AG09309 (cell line): ENCODE measurements at regions not wholly inside any gene's neighbourhood (a gene's known extent, or its start where the extent isn't known, plus 50 kb on each side); places are given as distances from the start of the nearest gene placed in this dataset.

Experiments
- DNase-seq: peaks from one replicate; pipeline ENCODE4 v3.0.0-alpha.2; 2010; ENCODE audit warnings: low read depth
- H3K4me3 ChIP-seq: 2 replicates; pipeline ENCODE4 v1.5.1; 2011; ENCODE audit warnings: mild to moderate bottlenecking, low read depth, low read length, moderate library complexity; ENCODE audit not compliant: control insufficient read depth
- TF ChIP-seq, protein P1 (sequence below): IDR thresholded peaks from 2 replicates; pipeline ENCODE4 v1.5.1; 2011; ENCODE audit warnings: mild to moderate bottlenecking, low read depth, low read length, inconsistent platforms; ENCODE audit not compliant: insufficient read depth, control insufficient read depth; ENCODE audit errors: missing control alignments

GRCh38 chr18:33906046-33906445 lies 318.7 kb downstream of the NOL4 start:
- TF ChIP-seq, protein P1, sequence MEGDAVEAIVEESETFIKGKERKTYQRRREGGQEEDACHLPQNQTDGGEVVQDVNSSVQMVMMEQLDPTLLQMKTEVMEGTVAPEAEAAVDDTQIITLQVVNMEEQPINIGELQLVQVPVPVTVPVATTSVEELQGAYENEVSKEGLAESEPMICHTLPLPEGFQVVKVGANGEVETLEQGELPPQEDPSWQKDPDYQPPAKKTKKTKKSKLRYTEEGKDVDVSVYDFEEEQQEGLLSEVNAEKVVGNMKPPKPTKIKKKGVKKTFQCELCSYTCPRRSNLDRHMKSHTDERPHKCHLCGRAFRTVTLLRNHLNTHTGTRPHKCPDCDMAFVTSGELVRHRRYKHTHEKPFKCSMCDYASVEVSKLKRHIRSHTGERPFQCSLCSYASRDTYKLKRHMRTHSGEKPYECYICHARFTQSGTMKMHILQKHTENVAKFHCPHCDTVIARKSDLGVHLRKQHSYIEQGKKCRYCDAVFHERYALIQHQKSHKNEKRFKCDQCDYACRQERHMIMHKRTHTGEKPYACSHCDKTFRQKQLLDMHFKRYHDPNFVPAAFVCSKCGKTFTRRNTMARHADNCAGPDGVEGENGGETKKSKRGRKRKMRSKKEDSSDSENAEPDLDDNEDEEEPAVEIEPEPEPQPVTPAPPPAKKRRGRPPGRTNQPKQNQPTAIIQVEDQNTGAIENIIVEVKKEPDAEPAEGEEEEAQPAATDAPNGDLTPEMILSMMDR = no peak
- DNase-seq = no peak
- H3K4me3 ChIP-seq = no peak overlapping the region

DNA sequence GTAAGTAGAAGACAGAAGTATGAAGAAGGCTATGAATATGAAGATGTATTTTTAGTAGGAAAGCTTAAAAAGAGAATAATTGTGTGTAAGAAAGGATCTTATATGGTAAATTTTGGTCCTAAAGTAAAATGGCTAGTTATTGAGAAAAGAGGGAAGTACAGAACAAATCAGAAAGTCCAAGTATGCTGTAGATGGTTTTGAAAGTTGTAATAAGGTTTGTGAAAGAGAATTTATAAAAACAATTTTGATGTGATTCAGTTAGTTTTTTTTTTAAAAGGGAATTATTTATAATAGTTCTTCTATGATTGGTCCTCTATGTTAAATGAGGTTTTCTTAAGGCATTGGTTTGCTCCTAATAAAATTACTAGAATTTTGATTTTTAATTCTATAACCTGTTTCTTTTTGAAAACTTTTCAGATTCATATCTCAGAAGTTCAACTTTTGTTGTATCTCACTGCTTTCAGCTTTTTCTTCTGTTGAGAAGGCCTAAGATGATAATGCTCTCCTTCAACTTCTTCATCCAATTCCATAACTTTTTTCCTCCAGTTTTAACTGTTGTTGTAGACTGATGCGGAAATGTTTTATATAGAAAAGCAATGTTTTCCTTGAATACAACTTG lies 322.7 kb downstream of the NOL4 start:
- TF ChIP-seq, protein P1 = no peak
- DNase-seq = no peak
- no peak overlapping the region for H3K4me3 ChIP-seq

DNA sequence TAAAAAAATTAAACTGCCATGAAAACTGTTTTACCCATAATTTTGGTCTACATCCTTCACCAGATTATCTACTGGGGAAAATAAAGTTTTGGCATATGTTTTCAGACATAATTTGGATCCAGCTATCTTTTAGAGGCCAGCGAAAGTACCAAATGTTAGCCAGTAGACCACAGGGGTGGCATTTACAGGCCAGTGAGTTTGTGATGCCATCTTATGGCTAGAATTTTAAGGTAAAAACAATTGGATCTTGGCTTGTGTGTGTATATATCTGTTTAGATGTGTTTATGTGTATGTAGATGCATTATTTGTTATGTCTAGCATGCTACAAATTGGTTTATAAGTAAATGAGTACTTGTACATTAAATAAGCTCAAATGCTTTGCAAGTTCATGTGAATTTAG lies 322.6 kb downstream of the ASXL3 start:
- no peak for DNase-seq
- H3K4me3 ChIP-seq = no peak overlapping the region
- TF ChIP-seq, protein P1 = no peak

- TF ChIP-seq, protein P1 = no peak
- no peak for DNase-seq
- no peak overlapping the region for H3K4me3 ChIP-seq
These were observed 320.4 kb downstream of the ASXL3 start for GRCh38 chr18:33898427-33898826.

- TF ChIP-seq, protein P1 = no peak
- H3K4me3 ChIP-seq = no peak overlapping the region
- no peak for DNase-seq
These were observed 300.2 kb downstream of the ASXL3 start for GRCh38 chr18:33878213-33878612.

DNA sequence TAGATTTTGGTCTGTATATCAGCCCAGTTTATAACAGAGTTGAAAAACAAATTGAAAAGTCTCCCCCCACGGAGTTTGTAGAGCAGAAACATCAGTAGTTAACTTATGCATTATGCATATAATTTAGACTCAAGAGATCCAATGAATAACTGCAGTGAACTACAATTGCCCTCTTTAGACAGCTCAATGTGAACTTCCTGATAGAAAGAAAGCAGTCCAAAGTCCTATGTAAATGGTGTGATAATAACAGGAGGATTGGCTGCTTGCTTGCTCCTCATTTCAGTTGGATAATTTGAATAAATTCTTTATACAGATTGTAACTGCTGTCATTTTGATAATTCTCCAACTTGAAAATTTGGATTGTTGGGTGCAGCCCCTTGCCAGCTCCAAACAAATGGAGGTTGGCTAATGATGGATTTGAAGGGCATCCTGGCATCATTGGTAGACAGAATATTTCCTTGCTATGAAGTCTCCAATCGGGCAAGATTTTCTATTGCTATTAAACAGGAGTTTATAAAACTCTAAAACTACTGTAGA lies 297.1 kb downstream of the ASXL3 start:
- DNase-seq = no peak
- TF ChIP-seq, protein P1 = no peak
- no peak overlapping the region for H3K4me3 ChIP-seq
